ENCODE measurements at regions not wholly inside any gene's neighbourhood (a gene's known extent, or its start where the extent isn't known, plus 50 kb on each side); places are given as distances from the start of the nearest gene placed in this dataset.
"Not testable (repeated sequence)": the region's sequence is repeated elsewhere in the genome, so short reads cannot be mapped to it uniquely, and the experiment has no call there.

- TF ChIP-seq, protein P1, sequence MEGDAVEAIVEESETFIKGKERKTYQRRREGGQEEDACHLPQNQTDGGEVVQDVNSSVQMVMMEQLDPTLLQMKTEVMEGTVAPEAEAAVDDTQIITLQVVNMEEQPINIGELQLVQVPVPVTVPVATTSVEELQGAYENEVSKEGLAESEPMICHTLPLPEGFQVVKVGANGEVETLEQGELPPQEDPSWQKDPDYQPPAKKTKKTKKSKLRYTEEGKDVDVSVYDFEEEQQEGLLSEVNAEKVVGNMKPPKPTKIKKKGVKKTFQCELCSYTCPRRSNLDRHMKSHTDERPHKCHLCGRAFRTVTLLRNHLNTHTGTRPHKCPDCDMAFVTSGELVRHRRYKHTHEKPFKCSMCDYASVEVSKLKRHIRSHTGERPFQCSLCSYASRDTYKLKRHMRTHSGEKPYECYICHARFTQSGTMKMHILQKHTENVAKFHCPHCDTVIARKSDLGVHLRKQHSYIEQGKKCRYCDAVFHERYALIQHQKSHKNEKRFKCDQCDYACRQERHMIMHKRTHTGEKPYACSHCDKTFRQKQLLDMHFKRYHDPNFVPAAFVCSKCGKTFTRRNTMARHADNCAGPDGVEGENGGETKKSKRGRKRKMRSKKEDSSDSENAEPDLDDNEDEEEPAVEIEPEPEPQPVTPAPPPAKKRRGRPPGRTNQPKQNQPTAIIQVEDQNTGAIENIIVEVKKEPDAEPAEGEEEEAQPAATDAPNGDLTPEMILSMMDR (IDR thresholded peaks at IDR 0.05; ENCODE audit: extremely low read depth, missing control alignments), result no peak
Observed at GRCh38 chr15:63441266-63441665, 59.6 kb upstream of the CA12 start.

GRCh38 chr15:63442080-63442479, 60.4 kb upstream of the CA12 start:
- no peak for DNase-seq (ENCODE audit: low spot score)

More at GRCh38 chr15:63441266-63441665, 59.6 kb upstream of the CA12 start:
- DNase-seq (ENCODE audit: low spot score), result no peak

GRCh38 chr15:63444611-63445010, 59.8 kb upstream of the USP3 start:
- DNase-seq (ENCODE audit: low spot score), result no peak
- TF ChIP-seq, protein P1 (IDR thresholded peaks at IDR 0.05; ENCODE audit: extremely low read depth, missing control alignments), result no peak

More at GRCh38 chr15:63442080-63442479, 60.4 kb upstream of the CA12 start:
- TF ChIP-seq, protein P1 (IDR thresholded peaks at IDR 0.05; ENCODE audit: extremely low read depth, missing control alignments), result no peak

GRCh38 chr15:63446255-63446654, 58.1 kb upstream of the USP3 start:
- TF ChIP-seq, protein P1 (IDR thresholded peaks at IDR 0.05; ENCODE audit: extremely low read depth, missing control alignments), result no peak

GRCh38 chr15:63447017-63447676, 57.2 kb upstream of the USP3 start:
- DNase-seq (ENCODE audit: low spot score), result no peak

More at GRCh38 chr15:63446255-63446654, 58.1 kb upstream of the USP3 start:
- DNase-seq (ENCODE audit: low spot score), result no peak

DNA sequence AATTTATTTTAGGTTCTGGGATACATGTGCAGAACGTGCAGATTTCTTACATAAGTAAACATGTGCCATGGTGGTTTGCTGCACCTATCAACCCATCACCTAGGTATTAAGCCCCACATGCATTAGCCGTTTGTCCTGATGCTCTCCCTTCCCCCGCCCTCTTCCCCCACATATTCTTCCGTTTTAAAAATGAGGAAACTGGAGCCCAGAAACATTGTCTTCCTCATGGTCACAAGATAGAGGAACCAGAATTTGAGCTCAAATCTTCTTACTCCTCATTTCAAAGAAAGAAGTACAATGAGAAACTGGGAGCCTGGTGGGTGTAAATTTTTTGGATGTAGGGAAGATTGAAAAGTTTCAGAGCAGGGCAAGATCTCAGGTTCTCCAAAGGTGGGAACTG, 56.1 kb upstream of the USP3 start:
- TF ChIP-seq, protein P1 (IDR thresholded peaks at IDR 0.05; ENCODE audit: extremely low read depth, missing control alignments), result no peak
- no peak for DNase-seq (ENCODE audit: low spot score)

More at GRCh38 chr15:63447017-63447676, 57.2 kb upstream of the USP3 start:
- TF ChIP-seq, protein P1 (IDR thresholded peaks at IDR 0.05; ENCODE audit: extremely low read depth, missing control alignments), result no peak

DNA sequence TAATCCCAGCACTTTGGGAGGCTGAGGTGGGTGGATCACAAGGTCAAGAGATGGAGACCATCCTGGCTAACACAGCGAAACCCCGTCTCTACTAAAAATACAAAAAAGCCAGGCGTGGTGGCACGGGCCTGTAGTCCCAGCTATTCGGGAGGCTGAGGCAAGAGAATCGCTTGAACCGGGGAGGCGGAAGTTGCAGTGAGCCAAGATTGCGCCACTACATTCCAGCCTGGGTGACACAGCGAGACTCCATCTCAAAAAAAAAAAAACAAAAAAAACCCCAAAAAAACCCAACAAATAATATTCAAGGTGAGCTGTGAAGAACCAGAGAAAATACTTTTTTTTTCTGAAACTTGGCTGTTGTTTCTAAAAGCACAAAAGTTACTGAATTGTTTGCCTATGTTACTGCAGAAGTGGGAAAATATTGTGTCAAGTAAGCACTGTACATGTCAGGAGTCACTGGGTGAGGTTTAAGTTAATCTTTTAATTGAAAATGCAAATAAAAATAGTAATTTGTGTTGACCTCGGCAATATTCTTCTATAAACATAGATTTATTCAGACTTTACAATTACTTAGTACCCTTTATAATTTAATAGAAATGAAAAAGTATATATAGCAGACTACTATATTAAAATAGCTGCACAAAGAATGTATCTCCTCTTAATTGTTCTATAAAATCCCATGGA, 55.4 kb upstream of the USP3 start:
- DNase-seq (ENCODE audit: low spot score), result not testable (repeated sequence)
